ENCODE measurements at regions not wholly inside any gene's neighbourhood (a gene's known extent, or its start where the extent isn't known, plus 50 kb on each side); places are given as distances from the start of the nearest gene placed in this dataset.

- DNase-seq (no peak), ATAC-seq (no peak)
- H3K27ac ChIP-seq: no peak overlapping the region
- no peaks in the 10 kb centered on the region for H3K9me3 ChIP-seq
- TF ChIP-seq POLR2A (IDR thresholded peaks at IDR 0.05): no peak
- TF ChIP-seq CTCF (IDR thresholded peaks at IDR 0.05 in 4 of 5, conservative IDR thresholded peaks at IDR 0.05 in 1 of 5): no peak
- no peaks in the 10 kb centered on the region for H3K27me3 ChIP-seq
- no peaks in the 10 kb centered on the region for H3K36me3 ChIP-seq
- in situ Hi-C loops (cut with MboI; ENCODE audit: low sequenced_read_pairs in 4 of 4) (no loop called here), intact Hi-C loops (cut with DNase I; ENCODE audit: low total_unique reads) (no loop called here)
- H3K4me1 ChIP-seq: no peaks in the 10 kb centered on the region
- H3K4me3 ChIP-seq: no peak overlapping the region
Observed at GRCh38 chr15:87733977-87734376, 522.6 kb downstream of the NTRK3 start.

- Histone ChIP-seq H3K4me1 (no peaks in the 10 kb centered on the region), H3K9me3 (no peaks in the 10 kb centered on the region), H3K36me3 (no peaks in the 10 kb centered on the region), H3K4me3 (no peak overlapping the region), H3K27me3 (no peaks in the 10 kb centered on the region), H3K27ac (no peak overlapping the region)
- no peak for TF ChIP-seq CTCF (IDR thresholded peaks at IDR 0.05 in 4 of 5, conservative IDR thresholded peaks at IDR 0.05 in 1 of 5)
- TF ChIP-seq POLR2A (IDR thresholded peaks at IDR 0.05): no peak
- intact Hi-C loops (cut with DNase I; ENCODE audit: low total_unique reads): no loop called here
- DNase-seq (no peak), ATAC-seq (no peak)
- in situ Hi-C loops (cut with MboI; ENCODE audit: low sequenced_read_pairs in 4 of 4): no loop called here
Observed at GRCh38 chr15:87733541-87733941, 523.0 kb downstream of the NTRK3 start.

- no peaks in the 10 kb centered on the region for H3K4me1 ChIP-seq
- no peaks in the 10 kb centered on the region for H3K9me3 ChIP-seq
- no peak overlapping the region for H3K27ac ChIP-seq
- no peaks in the 10 kb centered on the region for H3K36me3 ChIP-seq
- H3K4me3 ChIP-seq: no peak overlapping the region
- DNase-seq: no peak
- intact Hi-C loops (cut with DNase I; ENCODE audit: low total_unique reads): no loop called here
- no peaks in the 10 kb centered on the region for H3K27me3 ChIP-seq
- ATAC-seq: no peak
- TF ChIP-seq CTCF (IDR thresholded peaks at IDR 0.05 in 4 of 5, conservative IDR thresholded peaks at IDR 0.05 in 1 of 5) (no peak), POLR2A (IDR thresholded peaks at IDR 0.05) (no peak)
- in situ Hi-C loops (cut with MboI; ENCODE audit: low sequenced_read_pairs in 4 of 4): no loop called here
Observed at GRCh38 chr15:87732976-87733375, 523.6 kb downstream of the NTRK3 start.

GRCh38 chr15:87731630-87732029, 524.9 kb downstream of the NTRK3 start:
- Histone ChIP-seq H3K27ac (no peak overlapping the region), H3K27me3 (no peaks in the 10 kb centered on the region), H3K4me3 (no peak overlapping the region), H3K4me1 (no peaks in the 10 kb centered on the region), H3K9me3 (no peaks in the 10 kb centered on the region), H3K36me3 (no peaks in the 10 kb centered on the region)
- intact Hi-C loops (cut with DNase I; ENCODE audit: low total_unique reads) (no loop called here), in situ Hi-C loops (cut with MboI; ENCODE audit: low sequenced_read_pairs in 4 of 4) (no loop called here)
- TF ChIP-seq POLR2A (IDR thresholded peaks at IDR 0.05) (no peak), CTCF (IDR thresholded peaks at IDR 0.05 in 4 of 5, conservative IDR thresholded peaks at IDR 0.05 in 1 of 5) (no peak)
- no peak for DNase-seq
- ATAC-seq: no peak

GRCh38 chr15:87730706-87731105, 525.8 kb downstream of the NTRK3 start:
- no peak for ATAC-seq
- intact Hi-C loops (cut with DNase I; ENCODE audit: low total_unique reads): no loop called here
- TF ChIP-seq CTCF (IDR thresholded peaks at IDR 0.05 in 4 of 5, conservative IDR thresholded peaks at IDR 0.05 in 1 of 5) (no peak), POLR2A (IDR thresholded peaks at IDR 0.05) (no peak)

More at GRCh38 chr15:87730706-87731105, 525.8 kb downstream of the NTRK3 start:
- Histone ChIP-seq H3K9me3 (no peaks in the 10 kb centered on the region), H3K4me3 (no peak overlapping the region), H3K4me1 (no peaks in the 10 kb centered on the region), H3K27ac (no peak overlapping the region), H3K36me3 (no peaks in the 10 kb centered on the region), H3K27me3 (no peaks in the 10 kb centered on the region)
- in situ Hi-C loops (cut with MboI; ENCODE audit: low sequenced_read_pairs in 4 of 4): no loop called here
- DNase-seq: no peak
